IMR-90 (cell line): ENCODE measurements at regions not wholly inside any gene's neighbourhood (a gene's known extent, or its start where the extent isn't known, plus 50 kb on each side); places are given as distances from the start of the nearest gene placed in this dataset.

Experiments
- ATAC-seq: fragments of 200-7000 bp; cut with Tn5 transposase; 2 replicates; pipeline ENCODE4 v1.9.1; 2020; ENCODE audit warnings: low read depth, mild to moderate bottlenecking, moderate library complexity
- BruUV-seq: library from RNA; stranded (reverse); fragments of 400-500 nt; replicated peaks from 2 replicates; lab custom pipeline; 2021; lab: Mats Ljungman, UMichigan
- CTCF ChIA-PET: fragments of 300-600 bp; formaldehyde crosslinking; extraction: SDS; loops from one replicate; lab custom pipeline; 2021; ENCODE audit warnings: antibody characterized with exemption; lab: Yijun Ruan, JAX
- POLR2A ChIA-PET: fragments of 300-600 bp; sonication (Branson Sonifier 250); formaldehyde crosslinking; loops from one replicate; lab custom pipeline; 2022; ENCODE audit warnings: antibody characterized with exemption; ENCODE audit not compliant: unreplicated experiment; lab: Charles Lee
- DNase-seq: peaks from one replicate; pipeline ENCODE4 v3.0.0; 2013
- H2AFZ ChIP-seq: replicated peaks from 2 replicates; pipeline ENCODE3; 2013; ENCODE audit warnings: low read length, mild to moderate bottlenecking; ENCODE audit not compliant: poor library complexity
- H2AK5ac ChIP-seq: 2 replicates; pipeline ENCODE4 v1.6.1; 2013; ENCODE audit warnings: low read depth, low read length, inconsistent platforms
- H2AK9ac ChIP-seq: replicated peaks from 2 replicates; pipeline ENCODE3; 2013; ENCODE audit warnings: mild to moderate bottlenecking, low read depth, low read length, moderate library complexity; ENCODE audit not compliant: poor library complexity
- H2BK120ac ChIP-seq: 2 replicates; pipeline ENCODE4 v1.6.1; 2013; ENCODE audit warnings: low read depth, low read length, inconsistent platforms
- H2BK15ac ChIP-seq: 3 replicates; pipeline ENCODE4 v1.6.1; 2013; ENCODE audit warnings: low read depth, low read length, inconsistent platforms
- H2BK20ac ChIP-seq: 2 replicates; pipeline ENCODE4 v1.6.1; 2013; ENCODE audit warnings: low read depth, mild to moderate bottlenecking, inconsistent platforms, low read length, moderate library complexity
- H2BK5ac ChIP-seq: 2 replicates; pipeline ENCODE4 v1.6.1; 2013; ENCODE audit warnings: mild to moderate bottlenecking, low read depth, low read length, inconsistent platforms; ENCODE audit not compliant: poor library complexity, severe bottlenecking
- H3K14ac ChIP-seq: replicated peaks from 2 replicates; pipeline ENCODE4 v1.6.1; 2013; ENCODE audit warnings: low read depth, low read length, inconsistent platforms
- H3K18ac ChIP-seq: 2 replicates; pipeline ENCODE4 v1.6.1; 2013; ENCODE audit warnings: low read depth, low read length, control low read depth
- H3K23ac ChIP-seq: 2 replicates; pipeline ENCODE4 v1.6.1; 2013; ENCODE audit warnings: low read depth, low read length, inconsistent platforms
- H3K27ac ChIP-seq: 2 replicates; pipeline ENCODE4 v1.5.1; 2013; ENCODE audit warnings: mild to moderate bottlenecking, control low read depth, low read length; ENCODE audit not compliant: insufficient read depth
- H3K27me3 ChIP-seq: 2 replicates; pipeline ENCODE4 v1.6.1; 2013; ENCODE audit warnings: low read length; ENCODE audit not compliant: control insufficient read depth, insufficient read depth
- H3K36me3 ChIP-seq: 2 replicates; pipeline ENCODE4 v1.6.1; 2013; ENCODE audit warnings: low read length, mixed read lengths; ENCODE audit not compliant: control insufficient read depth, insufficient read depth
- H3K4ac ChIP-seq: 2 replicates; pipeline ENCODE4 v1.6.1; 2013; ENCODE audit warnings: low read depth, low read length, inconsistent platforms
- H3K4me1 ChIP-seq: 2 replicates; pipeline ENCODE4 v1.6.1; 2013; ENCODE audit warnings: low read length, mixed read lengths; ENCODE audit not compliant: control insufficient read depth, insufficient read depth
- H3K4me2 ChIP-seq: 2 replicates; pipeline ENCODE4 v1.6.1; 2013; ENCODE audit warnings: low read depth, mild to moderate bottlenecking, control low read depth, low read length, moderate library complexity
- H3K4me3 ChIP-seq: 2 replicates; pipeline ENCODE4 v1.5.1; 2013; ENCODE audit warnings: low read depth, mild to moderate bottlenecking, control low read depth, low read length, moderate library complexity; ENCODE audit not compliant: insufficient read depth
- H3K56ac ChIP-seq: 2 replicates; pipeline ENCODE4 v1.6.1; 2013; ENCODE audit warnings: low read length, inconsistent platforms; ENCODE audit not compliant: insufficient read depth; ENCODE audit errors: extremely low read depth
- H3K79me1 ChIP-seq, 2 experiments: 2 replicates each; pipeline ENCODE4 v1.6.1; 2013; ENCODE audit warnings: low read length in 2 of 2, inconsistent platforms in 1 of 2, low read depth in 1 of 2
- H3K9ac ChIP-seq: 2 replicates; pipeline ENCODE4 v1.6.1; 2013; ENCODE audit warnings: low read depth, low read length, control low read depth
- H3K9me1 ChIP-seq: 2 replicates; pipeline ENCODE4 v1.6.1; 2013; ENCODE audit warnings: low read length, inconsistent platforms; ENCODE audit not compliant: insufficient read depth
- H3K9me3 ChIP-seq: 2 replicates; pipeline ENCODE4 v1.6.1; 2013; ENCODE audit warnings: low read length; ENCODE audit not compliant: control insufficient read depth, insufficient read depth
- H4K20me1 ChIP-seq: 2 replicates; pipeline ENCODE4 v1.6.1; 2013; ENCODE audit warnings: low read length, inconsistent platforms; ENCODE audit not compliant: insufficient read depth
- H4K5ac ChIP-seq: 2 replicates; pipeline ENCODE4 v1.6.1; 2013; ENCODE audit warnings: mild to moderate bottlenecking, low read depth, low read length, control low read depth
- H4K8ac ChIP-seq, 2 experiments: 2 replicates each; pipeline ENCODE4 v1.6.1; 2013; ENCODE audit warnings: low read depth in 2 of 2, low read length in 2 of 2, control low read depth in 1 of 2, inconsistent platforms in 1 of 2
- H4K91ac ChIP-seq: 2 replicates; pipeline ENCODE4 v1.6.1; 2013; ENCODE audit warnings: low read depth, low read length, inconsistent platforms; ENCODE audit not compliant: insufficient read depth
- CEBPB ChIP-seq: IDR thresholded peaks from 2 replicates; pipeline ENCODE4 v1.6.1; 2012; ENCODE audit warnings: low read depth, low read length, improper control_type of control experiment
- CHD1 ChIP-seq: IDR thresholded peaks from 2 replicates; pipeline ENCODE4 v1.6.1; 2012; ENCODE audit warnings: low read depth, low read length, improper control_type of control experiment
- CTCF ChIP-seq: conservative IDR thresholded peaks from 2 replicates; pipeline ENCODE4 v1.5.1; 2012; ENCODE audit warnings: mild to moderate bottlenecking, low read depth, low read length, improper control_type of control experiment
- ELK1 ChIP-seq: fragments of 150-350 bp; IDR thresholded peaks from 2 replicates; pipeline ENCODE4 v1.6.1; 2016; ENCODE audit warnings: low read depth, mild to moderate bottlenecking, low read length, moderate library complexity, borderline replicate concordance
- FOS ChIP-seq: fragments of 150-350 bp; IDR thresholded peaks from 2 replicates; pipeline ENCODE4 v1.6.1; 2016; ENCODE audit warnings: low read depth, low read length
- MAFK ChIP-seq: IDR thresholded peaks from 2 replicates; pipeline ENCODE4 v1.6.1; 2012; ENCODE audit warnings: low read depth, low read length, improper control_type of control experiment
- MAZ ChIP-seq: IDR thresholded peaks from 2 replicates; pipeline ENCODE4 v1.6.1; 2012; ENCODE audit warnings: low read depth, mild to moderate bottlenecking, low read length, improper control_type of control experiment, moderate library complexity, borderline replicate concordance
- MXI1 ChIP-seq: IDR thresholded peaks from 2 replicates; pipeline ENCODE4 v1.6.1; 2012; ENCODE audit warnings: low read depth, mild to moderate bottlenecking, low read length, moderate library complexity, borderline replicate concordance
- NFE2L2 ChIP-seq: fragments of 150-350 bp; IDR thresholded peaks from 2 replicates; pipeline ENCODE4 v1.6.1; 2016; ENCODE audit warnings: low read depth, mild to moderate bottlenecking, low read length
- POLR2A ChIP-seq: IDR thresholded peaks from 2 replicates; pipeline ENCODE4 v1.6.1; 2012; ENCODE audit warnings: mild to moderate bottlenecking, low read depth, low read length
- RAD21 ChIP-seq: IDR thresholded peaks from 2 replicates; pipeline ENCODE4 v1.6.1; 2012; ENCODE audit warnings: low read length, improper control_type of control experiment
- RCOR1 ChIP-seq: IDR thresholded peaks from 2 replicates; pipeline ENCODE4 v1.6.1; 2012; ENCODE audit warnings: mild to moderate bottlenecking, low read length, improper control_type of control experiment; ENCODE audit not compliant: insufficient replicate concordance
- RFX5 ChIP-seq: IDR thresholded peaks from 2 replicates; pipeline ENCODE4 v1.8.0; 2012; ENCODE audit warnings: low read depth, mild to moderate bottlenecking, low read length, moderate library complexity
- SMC3 ChIP-seq: fragments of 150-350 bp; IDR thresholded peaks from 2 replicates; pipeline ENCODE4 v1.6.1; 2016; ENCODE audit warnings: low read depth, mild to moderate bottlenecking, antibody characterized with exemption, low read length, moderate library complexity
- USF2 ChIP-seq: fragments of 150-350 bp; IDR thresholded peaks from 2 replicates; pipeline ENCODE4 v1.6.1; 2017; ENCODE audit warnings: mild to moderate bottlenecking, antibody characterized with exemption, low read length, low read depth
- WGBS, 2 experiments: methylation state at CpG; one replicate each; pipeline versions ENCODE4 v1.1.5 to v1.1.7; 2013; ENCODE audit warnings: missing lambda C conversion rate in 2 of 2; ENCODE audit not compliant: insufficient read length in 1 of 2; ENCODE audit errors: extremely low coverage in 2 of 2; 5-methylcytosine and 5-hydroxymethylcytosine counted together
- dilution Hi-C: fragments of 300-500 bp; cut with HindIII; formaldehyde crosslinking; loops from one replicate; pipeline ENCODE4 v1.14.3; 2018; ENCODE audit warnings: low sequenced_read_pairs; ENCODE audit not compliant: unreplicated experiment
- in situ Hi-C: fragments of 300-500 bp; cut with MboI; formaldehyde crosslinking; loops from 3 replicates; pipeline ENCODE4 v1.14.3; 2019; ENCODE audit warnings: low sequenced_read_pairs, inconsistent platforms, mixed read lengths
- intact Hi-C: fragments of 100-400 bp; cut with micrococcal nuclease; formaldehyde crosslinking; loops from 2 replicates; pipeline ENCODE4 v1.10.0; 2022

DNA sequence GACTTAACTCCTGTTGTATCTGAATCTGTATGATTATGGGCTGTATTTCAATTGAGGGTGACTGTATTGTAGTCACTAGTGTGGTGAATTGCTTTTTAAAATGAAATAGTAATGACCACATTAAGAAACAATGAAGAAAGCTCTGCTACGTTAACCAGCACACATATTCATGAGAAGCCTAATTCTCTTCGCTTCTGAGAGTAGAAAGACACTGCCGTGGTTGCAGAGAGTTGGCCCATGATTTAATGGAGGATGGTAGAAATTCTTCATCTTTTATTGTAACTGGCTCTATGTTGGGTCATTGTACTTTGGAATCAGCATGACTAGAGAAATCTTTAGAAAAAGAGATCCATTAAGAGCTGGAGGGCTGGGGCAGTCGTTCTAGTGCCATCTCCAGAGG is 451.5 kb downstream of the PCDH17 start:
- Histone ChIP-seq H3K9me1 (no peaks in the 10 kb centered on the region), H2BK15ac (no peak overlapping the region), H3K4me2 (no peak overlapping the region), H4K5ac (no peak overlapping the region), H2AK9ac (no peak overlapping the region), H2BK120ac (no peak overlapping the region), H3K14ac (no peak overlapping the region), H2BK5ac (no peak overlapping the region), H2BK20ac (no peak overlapping the region), H4K91ac (no peak overlapping the region), H4K20me1 (no peaks in the 10 kb centered on the region), H3K9ac (no peak overlapping the region), H3K79me1 (no peaks in the 10 kb centered on the region), H3K27ac (no peak overlapping the region), H2AK5ac (no peak overlapping the region), H3K27me3 (no peaks in the 10 kb centered on the region), H2AFZ (no peak overlapping the region), H3K4me1 (no peaks in the 10 kb centered on the region), H3K4ac (no peak overlapping the region), H3K18ac (no peak overlapping the region), H3K4me3 (no peak overlapping the region), H4K8ac (no peak overlapping the region), H3K36me3 (no peaks in the 10 kb centered on the region), H3K9me3 (no peaks in the 10 kb centered on the region), H3K56ac (no peak overlapping the region), H3K23ac (no peak overlapping the region)
- no TSS peak for BruUV-seq
- TF ChIP-seq CEBPB (no peak), MAFK (no peak), ELK1 (no peak), CTCF (no peak), MXI1 (no peak), CHD1 (no peak), MAZ (no peak), NFE2L2 (no peak), RCOR1 (no peak), RAD21 (no peak), USF2 (no peak), POLR2A (no peak), SMC3 (no peak), FOS (no peak), RFX5 (no peak)
- ATAC-seq (no peak), DNase-seq (no peak)
- CTCF ChIA-PET: no interaction called here
- in situ Hi-C loops (no loop called here), intact Hi-C loops (no loop called here), dilution Hi-C loops (no loop called here)
- POLR2A ChIA-PET: no interaction called here
- WGBS, 2 experiments: no CpG with 5 or more reads among the region's 4 CpGs
